ENCODE measurements at regions not wholly inside any gene's neighbourhood (a gene's known extent, or its start where the extent isn't known, plus 50 kb on each side); places are given as distances from the start of the nearest gene placed in this dataset.

DNA sequence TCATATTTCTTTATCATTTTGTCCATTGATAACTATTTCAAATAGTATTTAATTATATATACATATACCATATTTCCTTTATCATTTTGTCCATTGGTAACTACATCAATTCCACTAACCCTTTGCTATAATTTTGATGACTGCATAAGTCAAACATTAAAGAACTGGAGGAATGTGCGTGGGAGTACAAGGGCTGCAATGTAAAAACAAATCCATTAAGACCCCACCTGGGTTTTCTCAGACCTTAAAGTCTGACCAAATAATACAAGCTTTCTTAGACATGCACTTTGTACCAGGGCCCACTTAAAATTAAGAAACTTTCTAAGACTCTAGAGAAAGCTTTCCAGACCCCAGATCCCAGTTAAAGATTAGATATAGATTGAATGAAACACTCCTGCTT is 1622.4 kb upstream of the PCDH10 start:
- no peaks in the 10 kb centered on the region for H3K36me3 ChIP-seq (ENCODE audit: control insufficient read depth, insufficient read depth, low read length)
- BruUV-seq (replicated peaks) = no TSS peak
- H3K14ac ChIP-seq (replicated peaks; ENCODE audit: low read depth, low read length) = no peak overlapping the region
- no peak overlapping the region for H4K5ac ChIP-seq (ENCODE audit: low read depth, low read length)
- H4K91ac ChIP-seq (ENCODE audit: insufficient read depth, low read depth, low read length) = no peak overlapping the region
- no peak overlapping the region for H3K9ac ChIP-seq (ENCODE audit: low read depth, low read length)
- no peak overlapping the region for H3K18ac ChIP-seq (ENCODE audit: low read depth, low read length)
- no peaks in the 10 kb centered on the region for H3K4me1 ChIP-seq (ENCODE audit: control insufficient read depth, insufficient read depth, low read length)
- no peak for TF ChIP-seq MXI1 (IDR thresholded peaks at IDR 0.05; ENCODE audit: borderline replicate concordance, low read depth, low read length)
- no peak for TF ChIP-seq RCOR1 (IDR thresholded peaks at IDR 0.05; ENCODE audit: insufficient replicate concordance, low read length)
- TF ChIP-seq NFE2L2 (IDR thresholded peaks at IDR 0.05; ENCODE audit: low read depth, low read length) = no peak
- TF ChIP-seq SMC3 (IDR thresholded peaks at IDR 0.05; ENCODE audit: low read depth, low read length) = no peak
- TF ChIP-seq CEBPB (IDR thresholded peaks at IDR 0.05; ENCODE audit: low read depth, low read length) = no peak
- TF ChIP-seq, protein P1, sequence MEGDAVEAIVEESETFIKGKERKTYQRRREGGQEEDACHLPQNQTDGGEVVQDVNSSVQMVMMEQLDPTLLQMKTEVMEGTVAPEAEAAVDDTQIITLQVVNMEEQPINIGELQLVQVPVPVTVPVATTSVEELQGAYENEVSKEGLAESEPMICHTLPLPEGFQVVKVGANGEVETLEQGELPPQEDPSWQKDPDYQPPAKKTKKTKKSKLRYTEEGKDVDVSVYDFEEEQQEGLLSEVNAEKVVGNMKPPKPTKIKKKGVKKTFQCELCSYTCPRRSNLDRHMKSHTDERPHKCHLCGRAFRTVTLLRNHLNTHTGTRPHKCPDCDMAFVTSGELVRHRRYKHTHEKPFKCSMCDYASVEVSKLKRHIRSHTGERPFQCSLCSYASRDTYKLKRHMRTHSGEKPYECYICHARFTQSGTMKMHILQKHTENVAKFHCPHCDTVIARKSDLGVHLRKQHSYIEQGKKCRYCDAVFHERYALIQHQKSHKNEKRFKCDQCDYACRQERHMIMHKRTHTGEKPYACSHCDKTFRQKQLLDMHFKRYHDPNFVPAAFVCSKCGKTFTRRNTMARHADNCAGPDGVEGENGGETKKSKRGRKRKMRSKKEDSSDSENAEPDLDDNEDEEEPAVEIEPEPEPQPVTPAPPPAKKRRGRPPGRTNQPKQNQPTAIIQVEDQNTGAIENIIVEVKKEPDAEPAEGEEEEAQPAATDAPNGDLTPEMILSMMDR (conservative IDR thresholded peaks at IDR 0.05; ENCODE audit: low read depth, low read length) = no peak
- TF ChIP-seq, protein P2, sequence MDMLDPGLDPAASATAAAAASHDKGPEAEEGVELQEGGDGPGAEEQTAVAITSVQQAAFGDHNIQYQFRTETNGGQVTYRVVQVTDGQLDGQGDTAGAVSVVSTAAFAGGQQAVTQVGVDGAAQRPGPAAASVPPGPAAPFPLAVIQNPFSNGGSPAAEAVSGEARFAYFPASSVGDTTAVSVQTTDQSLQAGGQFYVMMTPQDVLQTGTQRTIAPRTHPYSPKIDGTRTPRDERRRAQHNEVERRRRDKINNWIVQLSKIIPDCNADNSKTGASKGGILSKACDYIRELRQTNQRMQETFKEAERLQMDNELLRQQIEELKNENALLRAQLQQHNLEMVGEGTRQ (IDR thresholded peaks at IDR 0.05; ENCODE audit: low read depth, low read length) = no peak
- CTCF ChIA-PET = no interaction called here
- H3K4me2 ChIP-seq (ENCODE audit: low read depth, low read length) = no peak overlapping the region
- peaks cover 2% of the 10 kb centered on the region; the same call in 1 of the 2 replicates for H3K9me3 ChIP-seq (ENCODE audit: control insufficient read depth, insufficient read depth, low read length)
- no peaks in the 10 kb centered on the region for H3K9me1 ChIP-seq (ENCODE audit: insufficient read depth, low read length)
- H2BK5ac ChIP-seq (ENCODE audit: low read depth, low read length, poor library complexity, severe bottlenecking) = no peak overlapping the region
- DNase-seq = no peak
- H4K20me1 ChIP-seq (ENCODE audit: insufficient read depth, low read length) = no peaks in the 10 kb centered on the region
- H3K4me3 ChIP-seq (ENCODE audit: insufficient read depth, low read depth, low read length) = no peak overlapping the region
- no peak overlapping the region for H3K56ac ChIP-seq (ENCODE audit: extremely low read depth, insufficient read depth, low read length)
- no peak overlapping the region for H3K27ac ChIP-seq (ENCODE audit: insufficient read depth, low read length)
- dilution Hi-C loops (cut with HindIII; ENCODE audit: low sequenced_read_pairs, unreplicated experiment) (no loop called here), intact Hi-C loops (cut with micrococcal nuclease) (no loop called here), in situ Hi-C loops (cut with MboI; ENCODE audit: low sequenced_read_pairs) (no loop called here)
- no peak overlapping the region for H2BK20ac ChIP-seq (ENCODE audit: low read depth, low read length)
- no peak overlapping the region for H4K8ac ChIP-seq (ENCODE audit: low read depth in 2 of 2, low read length in 2 of 2)
- POLR2A ChIA-PET (ENCODE audit: unreplicated experiment) = no interaction called here
- no peak overlapping the region for H2AFZ ChIP-seq (replicated peaks; ENCODE audit: low read length, poor library complexity)
- H3K4ac ChIP-seq (ENCODE audit: low read depth, low read length) = no peak overlapping the region
- no peak overlapping the region for H2AK5ac ChIP-seq (ENCODE audit: low read depth, low read length)
- no peak for ATAC-seq (ENCODE audit: low read depth)
- no peaks in the 10 kb centered on the region for H3K79me1 ChIP-seq (ENCODE audit: low read depth in 1 of 2, low read length in 2 of 2)
- no peaks in the 10 kb centered on the region for H3K27me3 ChIP-seq (ENCODE audit: control insufficient read depth, insufficient read depth, low read length)
- WGBS, 2 experiments (ENCODE audit: extremely low coverage in 2 of 2, insufficient read length in 1 of 2) = no CpG with 5 or more reads among the region's 1 CpG
- H2BK15ac ChIP-seq (ENCODE audit: low read depth, low read length) = no peak overlapping the region
- no peak overlapping the region for H2AK9ac ChIP-seq (replicated peaks; ENCODE audit: low read depth, low read length, poor library complexity)
- no peak overlapping the region for H3K23ac ChIP-seq (ENCODE audit: low read depth, low read length)
- no peak overlapping the region for H2BK120ac ChIP-seq (ENCODE audit: low read depth, low read length)

All from IMR-90 (cell line).